HG03097 (cell line): ENCODE measurements at regions not wholly inside any gene's neighbourhood (a gene's known extent, or its start where the extent isn't known, plus 50 kb on each side); places are given as distances from the start of the nearest gene placed in this dataset.

Experiments
- ATAC-seq: cut with Tn5 transposase; IDR thresholded peaks from one replicate; pipeline ENCODE4 v1.9.1; 2021; ENCODE audit not compliant: unreplicated experiment, low FRiP score

DNA sequence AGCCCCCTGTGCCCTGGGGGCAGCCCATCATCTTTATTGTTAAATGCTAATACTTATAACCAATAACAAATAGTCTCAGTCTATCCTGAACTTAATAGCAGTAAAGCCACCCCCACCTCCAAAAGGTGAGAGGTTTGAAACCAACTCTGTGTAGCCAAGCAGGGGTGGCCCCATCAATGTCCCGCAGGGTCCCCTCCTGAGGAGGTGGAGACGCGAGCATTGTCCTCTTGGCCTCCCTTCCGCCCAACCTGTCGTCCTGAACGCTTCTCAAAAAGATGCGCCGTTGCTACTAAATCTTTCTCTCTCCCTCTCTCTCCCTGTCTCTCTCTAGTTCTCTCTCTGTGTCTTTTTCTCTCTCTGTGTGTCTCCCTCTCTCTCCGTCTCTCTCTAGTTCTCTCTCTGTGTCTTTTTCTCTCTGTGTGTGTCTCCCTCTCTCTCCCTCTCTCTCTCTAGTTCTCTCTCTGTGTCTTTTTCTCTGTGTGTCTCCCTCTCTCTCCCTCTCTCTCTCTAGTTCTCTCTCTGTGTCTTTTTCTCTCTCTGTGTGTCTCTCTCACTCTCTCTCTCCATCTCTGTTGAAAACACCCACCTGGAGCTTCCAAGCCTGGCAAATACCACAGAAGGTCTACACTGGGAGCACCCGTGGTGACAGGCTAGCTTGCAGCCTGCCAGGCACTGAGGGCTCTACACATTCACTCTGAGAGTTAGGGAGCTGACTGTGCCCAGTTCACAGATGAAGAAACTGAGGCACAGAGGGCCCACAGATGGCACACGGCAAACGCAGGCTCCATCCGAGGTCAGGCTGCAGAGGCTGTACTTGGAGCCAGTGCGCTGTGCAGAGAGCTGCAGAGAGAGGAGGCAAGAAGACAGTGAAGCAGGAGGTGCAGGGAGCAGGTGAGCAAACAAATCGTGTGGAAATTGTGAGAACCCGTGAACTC, 185.9 kb downstream of the C16orf95 start:
- ATAC-seq: no peak

DNA sequence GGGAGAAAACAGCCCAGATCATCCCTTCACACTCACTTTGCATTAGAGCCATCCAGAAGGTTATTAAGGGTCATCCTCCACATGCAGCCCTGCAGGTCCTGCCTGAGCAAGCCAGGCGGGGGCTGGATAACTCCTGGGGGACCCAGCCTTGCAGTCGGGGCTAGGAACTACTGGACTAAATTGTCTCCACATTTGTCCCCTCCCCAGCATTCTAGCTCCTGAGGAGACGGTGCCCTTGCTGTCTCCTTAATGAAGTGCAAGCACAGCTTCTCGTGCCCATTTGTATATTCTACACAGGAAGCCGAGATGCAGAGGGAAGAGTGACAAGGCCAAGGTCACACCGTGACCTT, 185.2 kb downstream of the C16orf95 start:
- ATAC-seq: no peak

DNA sequence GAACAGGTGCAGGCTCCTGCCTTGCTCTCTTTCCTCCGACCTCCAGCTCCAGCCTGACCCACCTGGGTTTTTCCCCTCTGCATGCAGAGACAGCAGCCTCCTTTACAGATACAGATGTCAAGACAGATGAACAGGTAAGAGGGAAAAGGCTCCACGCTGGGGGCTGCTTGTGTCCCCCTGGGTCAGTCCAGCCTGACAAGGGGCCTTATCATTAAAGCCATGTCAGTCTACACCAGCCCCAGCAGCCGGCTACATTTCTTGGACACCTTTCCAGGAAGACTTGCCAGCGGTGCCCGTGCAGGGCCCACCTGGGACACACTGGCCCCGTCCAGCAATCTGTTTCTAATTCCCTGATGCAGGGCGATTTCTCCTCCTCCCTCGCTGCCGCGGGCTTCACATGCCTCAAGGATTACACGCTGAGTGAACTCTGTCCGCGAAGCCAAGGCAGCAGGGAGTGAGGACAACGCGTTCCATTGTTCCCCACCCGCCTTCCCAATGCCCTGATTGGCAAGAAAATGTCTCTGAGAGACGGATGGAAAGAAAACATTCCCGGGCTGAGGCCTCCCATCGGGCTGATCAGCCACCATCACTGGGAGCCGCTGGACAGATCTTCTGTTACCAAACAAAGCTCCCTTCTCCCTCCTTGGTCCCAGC, 184.7 kb downstream of the C16orf95 start:
- ATAC-seq: no peak

DNA sequence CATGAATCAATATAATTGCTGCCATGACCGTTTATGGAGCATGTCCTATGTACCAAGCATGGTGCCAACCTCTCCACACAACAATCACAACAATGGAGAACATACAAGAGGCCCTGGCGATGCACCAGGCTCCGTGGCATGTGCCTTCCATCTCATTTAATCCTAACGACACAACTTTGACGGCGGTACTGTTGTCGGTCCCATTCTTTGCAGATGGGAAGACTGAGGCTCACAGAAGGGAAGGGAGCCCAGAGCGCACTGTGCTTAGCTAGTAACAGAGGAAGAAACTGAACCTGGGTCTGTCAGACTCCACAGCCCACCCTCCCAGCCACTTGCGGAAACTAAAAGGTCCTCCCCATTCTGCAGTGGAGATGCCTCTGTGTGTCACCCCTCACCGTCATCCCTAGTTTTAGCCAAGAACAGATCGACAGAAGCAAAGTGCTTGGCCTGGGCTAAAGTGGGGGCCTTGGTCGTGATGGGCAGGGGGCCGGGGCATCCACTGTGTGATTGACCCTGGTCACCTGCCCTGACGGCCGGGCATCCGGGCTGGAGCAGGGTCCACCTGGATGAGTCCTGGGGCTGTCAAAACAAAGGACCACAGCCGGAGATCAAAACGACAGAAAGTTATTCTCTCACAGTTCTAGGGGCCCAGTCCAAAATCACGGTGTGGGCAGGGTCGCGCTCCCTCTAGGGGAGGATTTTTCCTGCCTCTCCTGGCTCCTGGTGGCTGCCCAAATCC, 183.9 kb downstream of the C16orf95 start:
- ATAC-seq: no peak

DNA sequence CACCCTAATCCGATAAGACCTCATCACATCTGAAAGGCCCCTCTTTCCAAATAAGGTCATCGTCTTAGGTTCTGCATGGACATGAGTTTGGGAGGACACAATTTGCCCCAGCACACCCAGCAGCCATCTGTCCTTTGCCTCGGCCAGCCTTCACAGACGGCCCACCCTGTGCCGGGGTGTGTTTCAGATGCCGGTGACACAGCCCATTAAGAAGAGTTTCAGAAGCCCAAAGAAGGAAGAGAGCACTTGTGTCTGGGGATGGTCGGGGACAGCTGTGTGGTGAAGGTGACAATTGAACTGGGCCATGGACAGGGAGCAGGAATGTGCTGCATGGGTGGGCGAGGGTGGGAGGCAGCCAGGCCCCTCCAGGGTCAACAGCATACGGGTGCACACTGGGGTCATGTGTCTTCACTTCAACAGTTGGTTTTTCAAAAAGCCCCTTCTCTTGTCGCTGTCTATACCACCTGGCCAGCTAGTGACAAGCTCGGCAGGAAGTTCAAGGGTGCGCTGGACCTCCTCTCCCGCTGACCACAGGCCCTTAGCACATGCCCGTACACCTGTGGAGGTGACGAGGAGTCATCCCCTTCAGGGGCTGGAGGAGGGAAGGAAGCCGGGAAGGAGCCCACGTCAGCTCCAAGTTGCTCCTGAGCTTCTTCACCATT, 183.1 kb downstream of the C16orf95 start:
- no peak for ATAC-seq

DNA sequence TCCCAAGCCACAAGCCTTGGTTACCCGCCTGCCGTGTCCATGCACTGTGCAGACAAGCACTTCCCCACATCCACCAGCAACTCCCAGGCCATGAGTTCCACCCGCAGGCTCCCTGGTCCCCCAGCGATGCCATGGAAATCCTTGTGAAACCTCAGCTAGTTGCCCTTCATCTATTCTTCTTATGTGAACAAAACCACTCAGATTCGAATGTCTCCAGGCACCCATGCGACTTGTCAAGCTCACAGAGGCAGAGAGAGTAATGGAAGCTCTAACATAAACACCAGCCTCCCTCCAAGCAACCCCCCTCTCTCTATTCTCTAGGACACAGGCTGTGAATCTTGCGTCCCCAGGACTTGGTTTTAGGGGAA, 182.6 kb downstream of the C16orf95 start:
- no peak for ATAC-seq

DNA sequence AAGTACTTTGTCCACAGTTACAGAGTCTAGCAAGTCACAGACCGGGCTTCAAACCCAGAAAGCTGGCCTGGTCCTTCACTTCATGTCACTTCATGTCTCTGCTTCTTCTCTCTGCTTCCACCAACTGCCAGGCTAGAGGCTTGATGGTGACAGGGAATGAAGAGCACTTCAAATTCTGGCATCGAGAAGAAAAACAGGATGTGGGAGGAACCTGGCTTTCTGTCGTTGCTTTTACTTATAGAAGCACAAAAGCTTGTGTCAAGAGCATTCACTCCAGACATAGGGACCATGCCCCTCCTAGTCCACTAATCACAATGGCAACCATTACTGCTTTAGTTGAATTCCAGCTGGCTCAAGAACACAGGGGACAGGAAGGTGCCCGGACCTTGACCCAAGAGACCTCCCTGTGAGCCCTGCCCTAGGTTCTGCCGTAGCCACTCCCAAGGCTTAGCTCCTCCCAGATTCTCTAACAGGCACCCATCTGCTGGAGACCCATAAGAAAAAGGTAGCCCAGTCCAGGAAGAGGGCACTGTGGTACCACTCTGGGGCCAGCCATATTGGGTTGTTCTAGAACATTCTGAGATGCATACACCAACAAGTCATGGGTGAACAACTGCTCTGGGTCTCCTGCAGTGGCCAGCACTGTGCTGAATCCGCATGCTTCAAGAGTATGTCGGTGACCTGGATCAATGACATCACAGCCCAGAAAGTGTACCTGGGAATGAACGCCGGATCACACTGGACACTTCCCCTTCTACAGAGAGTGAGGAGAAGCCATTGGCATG, 181.8 kb downstream of the C16orf95 start:
- no peak for ATAC-seq

DNA sequence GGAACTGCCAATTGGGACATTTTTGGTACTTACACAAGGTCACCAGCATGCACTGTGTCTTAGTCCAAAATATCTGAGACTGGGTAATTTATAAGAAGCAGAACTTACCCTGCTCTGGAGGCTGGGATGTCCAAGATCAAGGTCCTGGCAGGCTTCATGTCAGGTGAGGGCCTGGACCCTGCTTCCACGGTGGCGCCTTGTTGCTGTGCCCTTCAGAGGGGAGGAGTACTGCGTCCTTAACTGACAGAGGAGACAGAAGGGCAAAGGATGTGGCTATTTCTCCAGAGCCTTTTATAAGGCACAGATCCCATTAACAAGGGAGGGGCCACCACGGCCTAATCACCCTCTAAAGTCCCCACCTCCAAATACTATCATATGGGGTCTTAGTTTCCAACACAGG, 178.9 kb downstream of the C16orf95 start:
- no peak for ATAC-seq

DNA sequence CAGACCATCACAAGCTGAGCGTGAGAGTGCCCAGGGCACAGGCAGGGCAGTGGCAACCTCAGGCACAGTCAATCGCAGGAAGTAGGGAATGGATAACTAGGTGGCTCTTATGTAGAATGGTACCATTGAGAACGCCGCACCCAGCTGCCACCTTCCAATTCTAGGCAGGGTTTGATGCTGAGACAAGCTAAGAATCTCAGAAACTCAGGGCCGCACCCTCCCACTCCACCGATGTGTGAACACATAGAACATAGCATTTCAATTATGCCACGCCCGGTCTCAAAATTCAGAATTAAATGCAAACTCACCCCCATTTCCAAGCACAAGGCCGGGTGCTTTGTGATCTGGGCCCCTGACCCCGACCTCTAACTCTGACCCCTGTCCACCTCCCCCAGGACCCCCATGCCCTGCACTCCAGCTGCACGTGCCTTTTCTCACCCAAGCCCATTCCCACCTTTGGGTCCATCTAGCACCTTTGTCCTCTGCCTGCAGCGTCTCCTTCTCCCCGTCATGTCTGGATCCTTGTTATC, 178.4 kb downstream of the C16orf95 start:
- ATAC-seq: no peak

DNA sequence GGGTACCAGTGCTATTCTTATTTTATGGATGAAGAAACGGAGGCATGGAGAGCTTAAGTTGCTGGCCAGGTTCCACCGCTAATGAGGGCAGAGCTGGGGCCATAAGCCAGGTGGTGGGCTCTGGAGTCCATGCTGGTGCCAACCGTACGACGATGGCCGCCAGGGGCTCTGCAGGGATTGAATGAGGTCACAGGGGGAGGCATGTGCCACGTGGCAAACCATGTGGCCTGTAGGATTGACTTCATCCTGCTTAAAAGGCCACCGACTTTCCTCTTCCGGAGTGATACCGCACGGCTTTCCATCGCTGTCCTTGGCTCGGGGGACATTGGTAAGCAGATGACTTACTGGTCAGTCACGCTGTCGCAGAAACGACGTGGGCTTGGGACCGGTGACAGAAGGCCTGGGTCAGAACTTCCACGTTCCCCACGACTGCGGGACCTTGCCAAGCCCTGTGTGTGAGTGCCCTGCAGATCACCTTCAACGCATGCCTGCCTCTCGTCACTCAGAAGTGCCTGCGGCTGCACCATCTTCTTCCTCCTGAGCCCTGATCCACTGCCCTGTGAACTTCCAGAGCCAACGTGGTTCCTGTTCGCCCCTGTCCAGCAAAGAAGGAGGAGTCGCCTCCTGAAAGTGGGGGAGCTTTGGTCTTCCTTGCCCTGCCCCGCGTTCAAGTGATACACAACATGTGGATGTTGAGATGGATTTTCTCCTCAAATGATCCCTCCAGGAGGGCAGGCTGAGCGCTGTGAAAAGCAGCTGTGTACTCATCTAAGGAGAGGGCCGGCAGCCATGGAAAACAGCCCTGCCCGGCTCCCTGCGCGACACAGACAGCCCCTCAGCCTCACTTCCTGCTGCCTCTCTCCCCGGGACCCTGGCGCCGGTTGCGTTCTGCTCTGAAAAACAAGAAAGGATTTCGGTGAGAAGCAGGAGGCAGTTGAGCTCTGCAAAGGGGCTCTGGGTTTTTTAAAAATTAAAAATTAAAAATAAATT, 176.7 kb downstream of the C16orf95 start:
- no peak for ATAC-seq

DNA sequence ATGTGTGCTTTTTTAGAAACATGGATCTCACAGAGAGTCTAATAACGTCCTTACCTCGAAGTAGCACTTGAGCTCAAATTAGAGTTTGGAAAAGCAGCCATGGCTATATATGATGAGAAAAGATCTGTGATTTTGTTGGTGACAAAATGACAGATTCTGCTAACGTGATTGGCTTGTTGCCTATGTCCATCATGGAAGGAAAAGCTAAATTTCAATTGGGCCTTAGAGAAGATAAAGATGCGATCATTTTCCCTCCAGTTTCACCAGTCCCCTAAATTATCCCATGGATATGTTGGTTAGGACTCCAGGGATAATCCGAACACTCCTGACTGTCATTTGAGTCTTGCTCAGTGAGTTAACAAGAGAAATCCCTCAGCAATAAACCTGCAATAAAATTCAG, 175.8 kb downstream of the C16orf95 start:
- ATAC-seq: no peak

DNA sequence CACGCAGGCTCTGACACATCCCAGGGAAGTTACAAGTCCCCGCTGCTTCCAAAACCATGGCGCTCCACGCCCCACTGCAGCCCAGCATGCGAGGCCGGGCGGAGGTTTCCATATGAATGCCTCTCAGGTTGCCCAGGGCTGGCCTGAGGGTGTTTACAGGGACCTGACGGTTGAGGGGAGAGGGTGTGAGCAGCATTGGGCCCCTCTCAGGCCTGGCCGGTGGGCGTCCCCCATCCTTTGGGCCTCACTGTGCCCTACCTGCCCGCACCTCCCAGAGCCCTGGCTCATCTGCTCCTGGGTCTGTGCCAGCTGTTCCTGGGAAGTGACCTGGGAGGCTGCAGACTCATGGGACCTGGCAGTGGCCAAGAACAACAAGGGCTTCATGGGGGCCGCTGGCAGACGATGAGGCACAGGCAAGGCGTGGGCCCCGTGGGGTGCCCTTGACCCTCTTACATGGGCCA, 173.5 kb downstream of the C16orf95 start:
- no peak for ATAC-seq

DNA sequence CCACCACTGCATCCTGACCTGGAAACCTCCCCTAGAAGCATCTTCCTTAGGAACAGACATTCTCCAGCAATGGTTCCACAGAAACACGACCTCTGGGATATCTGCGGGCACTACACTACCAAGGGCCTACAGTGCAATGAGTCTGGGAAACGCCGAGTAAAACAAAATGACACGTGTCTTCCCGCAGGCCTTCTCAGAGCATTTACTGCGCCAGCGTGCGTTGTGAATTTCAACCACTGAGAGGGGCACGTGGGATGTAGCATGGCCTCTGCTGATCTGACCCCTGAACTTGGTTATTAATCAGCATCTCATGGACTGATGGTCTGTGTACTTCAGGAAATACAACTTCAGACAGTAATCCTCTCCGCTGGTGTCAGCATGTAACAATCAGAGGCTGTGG, 173.0 kb downstream of the C16orf95 start:
- no peak for ATAC-seq

DNA sequence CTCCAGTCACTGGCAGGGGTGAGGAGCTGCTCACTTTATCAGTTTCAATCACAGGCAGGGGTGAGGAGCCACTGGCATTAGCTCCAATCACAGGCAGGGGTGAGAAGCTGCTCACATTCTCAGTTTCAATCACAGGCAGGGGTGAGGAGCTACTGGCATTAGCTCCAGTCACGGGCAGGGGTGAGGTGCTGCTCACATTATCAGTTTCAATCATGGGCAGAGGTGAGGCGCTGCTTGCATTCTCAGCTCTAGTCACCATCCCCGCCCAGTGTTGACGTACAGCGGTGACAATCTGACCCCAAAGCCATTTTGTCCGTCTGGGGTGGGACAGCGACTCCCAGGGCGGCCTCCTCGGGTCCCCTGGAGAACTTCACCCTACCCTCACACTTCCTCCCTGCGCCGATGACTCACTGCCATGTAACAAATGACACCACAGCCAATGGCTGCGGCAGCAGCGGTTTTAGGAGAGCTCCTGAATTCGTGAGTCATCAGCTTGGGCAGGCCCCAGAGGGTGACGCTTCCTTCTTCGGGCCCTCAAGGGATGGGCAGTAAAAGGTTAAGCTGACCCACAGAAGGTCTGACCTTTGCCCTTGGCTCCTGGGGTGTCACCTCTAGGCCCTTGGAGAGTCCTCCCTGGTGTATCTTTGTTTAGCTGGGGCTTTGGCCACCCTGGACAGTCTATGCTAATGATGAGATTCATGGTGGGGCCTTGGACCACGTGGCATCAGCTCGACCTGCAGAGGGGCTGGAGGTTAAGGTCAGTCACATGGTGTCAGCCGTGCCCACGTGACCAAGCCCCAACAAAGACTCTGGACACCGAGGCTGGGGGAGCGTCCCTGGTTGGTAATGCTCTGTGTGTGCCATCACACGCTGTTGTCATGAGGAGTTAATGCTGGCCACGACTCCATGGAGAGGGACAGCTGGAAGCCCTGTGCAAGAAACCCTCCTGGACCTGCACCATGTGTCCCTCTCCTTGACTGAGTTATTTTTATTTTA, 171.7 kb downstream of the C16orf95 start:
- ATAC-seq: no peak

DNA sequence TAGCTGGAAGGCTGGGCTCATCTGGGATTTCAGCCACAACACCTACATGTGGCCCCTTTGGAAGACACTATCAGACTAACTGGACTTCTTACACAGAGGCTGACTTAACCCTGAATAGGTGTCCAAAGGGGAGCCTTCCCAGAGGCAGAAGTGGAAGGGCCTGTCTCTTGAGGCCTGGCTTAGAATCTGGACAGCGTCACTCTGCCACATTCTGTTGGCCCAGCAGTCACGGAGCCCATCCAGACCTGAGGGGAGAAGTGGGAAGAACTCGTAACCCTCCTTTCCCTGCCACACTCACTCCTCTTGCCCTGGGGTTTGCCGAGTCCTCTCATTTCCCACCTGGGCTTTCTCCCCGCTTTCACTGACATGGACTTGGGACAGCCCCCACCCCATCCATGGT, 170.5 kb downstream of the C16orf95 start:
- no peak for ATAC-seq

DNA sequence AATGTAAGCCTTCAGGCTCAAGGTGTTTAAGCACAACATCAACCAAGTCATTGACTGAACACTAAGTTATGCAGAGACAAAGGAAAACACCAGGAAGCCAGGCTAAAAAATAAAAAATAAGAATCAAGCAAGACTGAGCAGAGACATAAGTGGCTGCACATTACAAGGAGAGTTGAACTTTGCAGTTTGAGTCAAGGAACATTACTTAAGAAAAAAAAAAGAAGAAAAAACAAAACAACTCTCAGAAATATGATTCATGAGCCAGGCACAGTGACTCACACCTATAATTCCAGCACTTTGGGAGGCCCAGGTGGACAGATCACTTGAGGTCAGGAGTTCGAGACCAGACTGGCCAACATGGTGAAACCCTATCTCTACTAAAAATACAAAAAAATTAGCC, 168.1 kb downstream of the C16orf95 start:
- no peak for ATAC-seq

DNA sequence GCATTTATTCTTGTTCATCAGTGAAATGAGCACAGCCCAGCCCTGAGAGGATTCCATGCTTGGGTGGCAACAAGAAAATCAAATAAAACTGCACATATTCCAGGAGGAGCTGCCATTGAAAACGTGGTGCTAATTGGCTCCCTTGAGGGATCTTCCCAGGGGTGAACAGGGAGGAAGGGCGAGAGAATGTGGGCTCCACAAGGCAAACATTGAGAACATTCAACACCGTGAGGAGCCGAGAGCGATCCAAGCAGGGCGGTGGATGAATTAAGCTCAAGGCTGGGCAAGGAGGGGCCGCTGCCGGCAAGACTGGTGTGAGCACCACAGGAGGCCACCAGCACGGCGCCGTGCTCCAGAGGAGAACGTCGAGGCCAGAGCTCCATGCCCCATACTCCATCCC, 166.9 kb downstream of the C16orf95 start:
- no peak for ATAC-seq
